ENCODE measurements at regions not wholly inside any gene's neighbourhood (a gene's known extent, or its start where the extent isn't known, plus 50 kb on each side); places are given as distances from the start of the nearest gene placed in this dataset.

DNA sequence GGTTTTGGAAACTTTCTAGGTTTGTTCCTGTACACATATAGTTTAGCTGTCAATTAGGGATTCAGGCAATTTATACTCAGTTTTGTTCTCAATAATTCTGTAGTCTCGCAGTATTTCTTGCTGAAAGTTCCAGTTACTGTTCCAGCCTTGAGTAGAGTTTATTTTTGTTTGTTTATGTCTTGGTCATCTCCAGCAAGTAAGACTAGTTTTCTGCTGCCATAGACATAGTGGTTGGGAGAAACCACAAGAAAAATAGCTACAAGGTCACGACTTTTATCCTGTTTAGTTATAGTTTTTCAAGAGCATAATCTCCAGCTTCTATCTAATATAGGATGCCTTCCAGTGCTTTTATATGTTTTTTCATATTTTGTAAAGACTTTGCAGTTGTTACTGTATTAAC is 99.6 kb upstream of the FOXG1 start:
- DNase-seq = no peak

DNA sequence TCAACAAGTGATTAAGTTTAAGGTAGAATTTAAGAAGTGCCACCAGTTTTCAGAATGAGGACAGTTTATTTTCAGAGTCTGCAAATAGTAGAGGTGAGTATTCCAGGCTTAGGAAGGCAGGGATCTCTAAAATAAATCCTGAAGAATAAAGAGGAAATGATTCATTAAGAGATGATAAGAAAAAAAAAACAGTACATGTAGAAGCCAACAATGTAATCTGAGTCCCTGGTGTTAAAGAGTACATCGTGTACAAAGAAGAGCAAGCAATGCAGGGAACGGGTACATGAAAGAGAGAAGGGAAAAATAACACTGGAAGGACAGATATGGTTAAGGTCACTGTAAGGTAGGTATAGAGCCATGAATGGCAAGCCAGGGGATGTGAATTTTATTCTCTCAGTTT is 95.2 kb upstream of the FOXG1 start:
- no peak for DNase-seq

DNA sequence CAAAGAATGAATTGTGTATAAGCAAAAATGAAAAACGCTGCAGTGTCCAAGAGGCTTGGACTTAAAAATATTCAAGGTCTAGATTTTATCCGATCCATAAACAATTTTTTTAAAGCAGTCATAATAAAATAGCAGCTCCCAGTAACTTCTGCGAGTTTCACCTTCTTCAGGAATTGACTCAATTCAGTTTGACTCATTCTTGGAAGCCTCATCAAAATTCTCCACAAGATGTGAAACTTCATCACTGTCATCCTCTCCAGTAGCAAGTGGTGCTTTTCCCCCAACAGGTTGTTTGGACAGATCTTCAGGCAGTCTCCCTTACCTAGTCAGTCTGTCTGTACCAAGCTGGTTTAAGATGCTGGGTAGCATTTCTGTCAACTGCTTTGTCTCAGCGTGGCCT is 93.5 kb upstream of the FOXG1 start:
- DNase-seq = no peak

DNA sequence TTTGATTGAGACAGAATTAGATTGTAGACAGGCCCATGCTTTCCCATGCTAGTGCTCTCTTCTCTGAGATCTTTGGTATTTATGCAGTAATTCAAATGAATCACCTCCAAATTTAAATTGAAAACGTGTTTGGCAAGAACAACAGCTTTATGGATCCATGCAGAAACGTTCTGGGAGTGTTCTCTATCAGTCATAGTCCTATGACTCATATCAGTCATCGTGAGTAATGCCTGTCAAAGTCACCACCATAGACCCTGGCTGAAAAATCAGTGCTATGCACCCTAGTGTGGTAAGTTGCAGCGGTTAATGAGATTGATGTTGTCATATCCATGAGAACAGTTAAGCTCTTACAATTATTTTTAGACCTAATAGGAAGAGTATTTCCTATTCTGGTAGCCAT is 90.1 kb upstream of the FOXG1 start:
- DNase-seq = no peak

DNA sequence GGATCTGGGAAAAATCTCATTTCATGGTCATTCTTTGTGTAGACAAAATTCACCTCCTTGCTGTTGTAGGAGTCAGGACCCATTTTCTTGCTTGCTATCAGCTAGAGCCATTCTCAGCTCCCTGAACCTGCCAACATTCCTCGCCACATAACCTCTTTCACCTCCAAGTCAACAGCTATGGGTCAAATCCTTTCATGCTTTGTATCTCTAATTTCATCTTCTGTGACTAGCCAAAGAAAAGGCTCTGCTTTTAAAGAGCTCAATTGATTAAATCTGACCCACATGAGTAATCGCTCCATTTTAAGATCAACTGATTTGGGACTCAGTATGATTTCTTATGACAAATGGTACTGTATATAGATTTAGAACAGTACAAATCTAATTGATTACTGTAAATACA is 89.2 kb upstream of the FOXG1 start:
- no peak for DNase-seq

DNA sequence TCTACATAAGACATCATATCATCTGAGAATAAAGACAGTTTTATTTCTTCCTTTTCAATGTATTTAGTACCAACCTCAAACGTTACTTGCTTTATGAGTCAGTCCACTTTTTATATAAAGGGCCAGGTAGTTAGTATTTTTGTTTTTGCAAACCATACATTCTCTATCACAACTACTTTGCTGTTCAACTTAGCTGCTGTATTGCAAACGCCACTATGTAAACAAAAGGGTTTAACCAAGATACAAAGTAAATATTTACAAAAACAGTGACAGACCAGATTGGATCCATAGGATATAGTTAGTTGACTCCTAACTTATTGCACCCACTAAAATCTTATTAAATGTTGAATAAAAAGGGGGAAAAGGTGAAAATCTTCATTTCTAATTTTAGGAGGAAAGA is 87.7 kb upstream of the FOXG1 start:
- no peak for DNase-seq

DNA sequence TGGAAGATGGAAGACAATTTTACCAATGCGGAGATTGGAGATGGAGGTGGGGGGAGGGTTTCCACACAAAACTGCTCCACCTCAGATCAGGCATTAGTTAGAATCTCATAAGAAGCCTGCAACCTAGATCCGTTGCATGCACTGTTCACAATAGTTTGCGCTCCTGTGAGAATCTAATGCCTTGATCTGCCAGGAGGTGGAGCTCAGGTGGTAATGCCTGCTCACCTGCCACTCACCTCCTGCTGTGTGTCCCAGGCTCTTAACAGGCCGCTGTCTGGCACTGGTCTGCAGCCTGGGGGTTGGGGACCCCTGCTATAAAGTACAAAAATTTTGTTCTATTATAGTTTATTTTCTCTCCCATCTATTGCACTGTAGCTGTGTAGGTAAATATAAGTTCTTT is 84.9 kb upstream of the FOXG1 start:
- no peak for DNase-seq

DNA sequence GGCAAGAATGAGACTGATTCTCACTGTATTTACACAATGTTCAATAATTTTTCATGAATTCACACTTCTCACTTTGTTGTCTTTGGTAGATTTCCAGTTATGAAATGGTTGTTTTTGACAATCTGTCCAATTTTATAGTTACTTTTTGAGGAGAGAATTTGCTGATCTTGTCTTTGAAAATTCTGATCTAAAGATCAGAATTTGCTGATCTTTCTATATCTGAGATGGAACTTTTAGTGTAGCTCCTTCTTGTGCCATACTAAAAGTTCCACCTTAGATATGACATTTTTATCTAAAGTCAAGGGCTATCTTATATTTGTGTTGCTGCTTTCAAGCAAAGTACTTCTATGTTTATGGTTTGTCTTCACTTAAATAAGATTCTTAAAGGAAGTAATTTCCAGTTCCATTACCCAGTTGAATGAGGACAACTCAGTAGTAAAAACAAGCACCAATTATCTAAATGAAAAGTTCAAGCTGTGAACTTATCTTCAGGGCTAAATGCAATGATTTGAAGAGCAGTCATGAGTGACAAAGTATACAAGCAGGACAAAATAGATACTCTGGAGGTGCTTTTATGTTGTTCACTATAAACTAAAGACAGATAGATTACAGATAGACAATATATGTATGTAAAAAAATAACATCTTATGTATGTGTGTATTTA is 76.4 kb upstream of the FOXG1 start:
- DNase-seq = no peak

DNA sequence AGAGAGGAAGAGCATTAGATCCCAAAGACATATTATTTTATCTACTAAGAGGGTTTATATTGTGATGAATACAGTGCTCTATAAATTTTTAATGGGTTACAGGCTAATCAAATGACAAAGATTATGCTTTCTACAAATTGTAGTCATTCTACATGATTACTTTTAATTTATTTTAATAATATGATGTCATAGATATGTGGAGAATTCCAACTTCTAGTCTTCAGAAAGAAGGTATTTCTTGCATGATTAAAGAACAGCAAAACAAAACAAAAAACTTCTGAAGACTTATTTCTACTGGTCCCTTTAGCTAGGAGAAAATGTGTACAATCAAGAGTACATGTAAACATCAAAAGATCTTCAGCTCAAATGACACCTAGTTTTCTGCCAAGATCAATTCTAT is 71.5 kb upstream of the FOXG1 start:
- no peak for DNase-seq

DNA sequence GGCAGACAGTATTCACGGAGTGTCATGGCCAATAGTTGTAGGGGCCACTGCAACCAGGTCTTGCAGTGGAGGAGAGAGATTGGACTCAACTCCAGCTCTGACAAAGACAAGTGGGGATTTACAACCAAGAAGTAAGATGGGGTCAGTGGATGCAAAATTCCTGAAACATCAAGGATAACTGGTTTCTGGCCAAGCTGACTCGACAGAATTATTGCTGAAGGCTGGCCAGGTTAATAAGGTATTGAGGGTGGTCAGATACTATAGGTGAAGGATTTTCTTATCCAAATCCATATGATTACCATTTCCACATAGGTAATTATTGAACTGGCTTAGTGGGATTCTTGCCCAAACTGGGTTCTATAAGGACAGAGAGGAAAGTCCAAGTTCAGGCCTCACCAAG is 64.9 kb upstream of the FOXG1 start:
- DNase-seq = no peak

DNA sequence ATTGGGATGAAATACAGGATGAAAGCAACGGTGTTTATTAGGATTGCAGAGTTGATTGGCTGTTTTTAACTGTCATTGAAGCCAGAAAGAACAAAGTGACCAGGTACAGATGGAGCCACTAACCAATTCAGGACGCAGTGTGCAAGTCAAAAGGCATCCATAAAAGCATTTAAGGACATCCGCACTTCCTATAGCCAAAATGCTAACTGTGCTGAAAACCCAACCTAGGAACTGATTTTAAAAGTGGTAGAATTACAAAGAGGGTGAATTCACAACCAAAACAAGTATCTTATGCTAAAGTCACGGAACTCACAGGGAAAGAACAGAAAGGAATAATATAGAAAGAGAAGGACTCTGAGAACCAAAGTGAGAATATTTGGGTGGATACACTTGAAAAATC is 63.1 kb upstream of the FOXG1 start:
- DNase-seq = no peak

DNA sequence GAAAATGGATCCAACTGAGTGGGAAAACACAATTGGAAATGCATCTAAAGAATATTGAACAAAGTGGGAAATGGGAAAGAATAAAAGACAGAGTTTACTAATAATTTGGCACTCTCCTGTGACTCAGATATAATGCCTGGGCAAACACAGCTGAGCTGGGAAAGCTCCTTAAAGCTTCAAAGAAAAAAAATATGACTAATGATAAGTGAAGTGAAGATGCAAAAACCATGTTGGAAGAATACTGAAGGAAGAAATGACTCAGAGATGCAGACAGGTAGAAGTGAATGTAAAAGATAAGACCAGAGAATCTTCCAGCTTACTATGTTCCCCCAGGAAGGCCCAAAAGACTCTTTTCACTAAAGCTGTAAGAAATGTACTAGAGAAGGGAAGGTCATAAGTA is 62.4 kb upstream of the FOXG1 start:
- no peak for DNase-seq

DNA sequence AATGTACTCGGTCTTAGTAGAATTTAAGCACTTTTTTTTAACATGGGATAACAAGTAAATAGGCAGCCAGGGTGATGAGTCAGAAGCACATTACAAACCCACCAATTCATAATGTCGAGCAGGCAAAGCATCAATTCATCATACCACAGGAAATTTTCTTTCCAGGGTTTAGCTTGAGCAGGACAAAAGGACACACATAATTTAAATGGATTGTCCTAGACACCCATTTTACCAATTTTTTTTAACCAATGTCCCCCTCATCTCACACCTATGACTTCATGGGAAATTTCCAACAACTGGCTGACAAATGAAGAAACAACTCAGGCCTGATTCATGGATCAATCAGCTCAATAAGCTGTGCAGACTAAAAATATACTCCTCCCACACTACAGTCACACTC is 58.8 kb upstream of the FOXG1 start:
- DNase-seq = no peak

DNA sequence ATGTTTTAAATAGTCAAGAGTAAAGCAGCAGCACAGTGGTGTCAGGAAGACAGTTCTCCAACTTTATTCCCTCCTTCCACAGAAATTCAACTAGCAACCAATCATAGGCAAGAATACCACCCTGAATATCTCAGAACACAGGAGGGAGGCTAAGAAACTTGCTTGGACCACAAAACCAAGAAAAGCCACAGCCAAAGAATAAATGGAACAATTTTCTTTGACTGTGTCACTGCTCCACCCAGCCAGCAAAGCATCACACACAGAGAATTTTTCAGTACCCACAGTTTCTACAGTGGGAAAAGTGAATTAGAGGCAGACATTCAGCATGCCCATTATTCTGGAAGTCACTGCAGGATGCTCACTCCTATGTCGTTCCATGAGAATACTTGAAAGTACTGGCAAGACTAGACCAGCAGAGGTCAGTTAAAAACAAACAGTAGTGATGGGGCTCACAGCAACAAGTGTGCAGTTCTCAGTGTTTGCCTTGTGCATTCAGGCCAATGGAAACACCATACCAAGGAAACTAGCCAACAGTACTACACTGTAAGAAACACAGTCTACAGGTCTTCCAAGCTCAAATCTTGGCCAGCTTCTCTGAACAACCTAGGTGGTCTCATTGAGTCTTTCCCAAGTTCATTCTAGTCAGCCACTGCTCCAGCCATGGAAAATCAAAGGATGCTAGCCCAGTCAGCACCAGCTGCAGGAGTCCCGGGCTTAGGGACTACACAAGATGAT is 56.8 kb upstream of the FOXG1 start:
- no peak for DNase-seq
